ENCODE measurements at regions not wholly inside any gene's neighbourhood (a gene's known extent, or its start where the extent isn't known, plus 50 kb on each side); places are given as distances from the start of the nearest gene placed in this dataset.

GRCh38 chrX:97704881-97705280 is 821.2 kb downstream of the RPA4 start:
- TF ChIP-seq MLX (CRISPR knock-in tag; IDR thresholded peaks at IDR 0.05): no peak
- TF ChIP-seq RORB (CRISPR knock-in tag; IDR thresholded peaks at IDR 0.05): no peak
- TF ChIP-seq, protein P1, sequence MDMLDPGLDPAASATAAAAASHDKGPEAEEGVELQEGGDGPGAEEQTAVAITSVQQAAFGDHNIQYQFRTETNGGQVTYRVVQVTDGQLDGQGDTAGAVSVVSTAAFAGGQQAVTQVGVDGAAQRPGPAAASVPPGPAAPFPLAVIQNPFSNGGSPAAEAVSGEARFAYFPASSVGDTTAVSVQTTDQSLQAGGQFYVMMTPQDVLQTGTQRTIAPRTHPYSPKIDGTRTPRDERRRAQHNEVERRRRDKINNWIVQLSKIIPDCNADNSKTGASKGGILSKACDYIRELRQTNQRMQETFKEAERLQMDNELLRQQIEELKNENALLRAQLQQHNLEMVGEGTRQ (CRISPR knock-in tag; IDR thresholded peaks at IDR 0.05): no peak
- no peak for TF ChIP-seq ZNF263 (CRISPR knock-in tag; IDR thresholded peaks at IDR 0.05; ENCODE audit: low read depth)
- TF ChIP-seq, protein P2, sequence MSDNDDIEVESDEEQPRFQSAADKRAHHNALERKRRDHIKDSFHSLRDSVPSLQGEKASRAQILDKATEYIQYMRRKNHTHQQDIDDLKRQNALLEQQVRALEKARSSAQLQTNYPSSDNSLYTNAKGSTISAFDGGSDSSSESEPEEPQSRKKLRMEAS (CRISPR knock-in tag; IDR thresholded peaks at IDR 0.05): no peak
- TF ChIP-seq ELF4 (CRISPR knock-in tag; IDR thresholded peaks at IDR 0.05; ENCODE audit: low read depth): no peak
- TF ChIP-seq, protein P3, sequence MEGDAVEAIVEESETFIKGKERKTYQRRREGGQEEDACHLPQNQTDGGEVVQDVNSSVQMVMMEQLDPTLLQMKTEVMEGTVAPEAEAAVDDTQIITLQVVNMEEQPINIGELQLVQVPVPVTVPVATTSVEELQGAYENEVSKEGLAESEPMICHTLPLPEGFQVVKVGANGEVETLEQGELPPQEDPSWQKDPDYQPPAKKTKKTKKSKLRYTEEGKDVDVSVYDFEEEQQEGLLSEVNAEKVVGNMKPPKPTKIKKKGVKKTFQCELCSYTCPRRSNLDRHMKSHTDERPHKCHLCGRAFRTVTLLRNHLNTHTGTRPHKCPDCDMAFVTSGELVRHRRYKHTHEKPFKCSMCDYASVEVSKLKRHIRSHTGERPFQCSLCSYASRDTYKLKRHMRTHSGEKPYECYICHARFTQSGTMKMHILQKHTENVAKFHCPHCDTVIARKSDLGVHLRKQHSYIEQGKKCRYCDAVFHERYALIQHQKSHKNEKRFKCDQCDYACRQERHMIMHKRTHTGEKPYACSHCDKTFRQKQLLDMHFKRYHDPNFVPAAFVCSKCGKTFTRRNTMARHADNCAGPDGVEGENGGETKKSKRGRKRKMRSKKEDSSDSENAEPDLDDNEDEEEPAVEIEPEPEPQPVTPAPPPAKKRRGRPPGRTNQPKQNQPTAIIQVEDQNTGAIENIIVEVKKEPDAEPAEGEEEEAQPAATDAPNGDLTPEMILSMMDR (IDR thresholded peaks at IDR 0.05): no peak
- no peak for TF ChIP-seq NR1H2 (CRISPR knock-in tag; IDR thresholded peaks at IDR 0.05)
- TF ChIP-seq, protein P4, sequence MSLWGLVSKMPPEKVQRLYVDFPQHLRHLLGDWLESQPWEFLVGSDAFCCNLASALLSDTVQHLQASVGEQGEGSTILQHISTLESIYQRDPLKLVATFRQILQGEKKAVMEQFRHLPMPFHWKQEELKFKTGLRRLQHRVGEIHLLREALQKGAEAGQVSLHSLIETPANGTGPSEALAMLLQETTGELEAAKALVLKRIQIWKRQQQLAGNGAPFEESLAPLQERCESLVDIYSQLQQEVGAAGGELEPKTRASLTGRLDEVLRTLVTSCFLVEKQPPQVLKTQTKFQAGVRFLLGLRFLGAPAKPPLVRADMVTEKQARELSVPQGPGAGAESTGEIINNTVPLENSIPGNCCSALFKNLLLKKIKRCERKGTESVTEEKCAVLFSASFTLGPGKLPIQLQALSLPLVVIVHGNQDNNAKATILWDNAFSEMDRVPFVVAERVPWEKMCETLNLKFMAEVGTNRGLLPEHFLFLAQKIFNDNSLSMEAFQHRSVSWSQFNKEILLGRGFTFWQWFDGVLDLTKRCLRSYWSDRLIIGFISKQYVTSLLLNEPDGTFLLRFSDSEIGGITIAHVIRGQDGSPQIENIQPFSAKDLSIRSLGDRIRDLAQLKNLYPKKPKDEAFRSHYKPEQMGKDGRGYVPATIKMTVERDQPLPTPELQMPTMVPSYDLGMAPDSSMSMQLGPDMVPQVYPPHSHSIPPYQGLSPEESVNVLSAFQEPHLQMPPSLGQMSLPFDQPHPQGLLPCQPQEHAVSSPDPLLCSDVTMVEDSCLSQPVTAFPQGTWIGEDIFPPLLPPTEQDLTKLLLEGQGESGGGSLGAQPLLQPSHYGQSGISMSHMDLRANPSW (CRISPR knock-in tag; conservative IDR thresholded peaks at IDR 0.05; ENCODE audit: low read depth): no peak
- no peak for TF ChIP-seq ATF1 (CRISPR knock-in tag; IDR thresholded peaks at IDR 0.05)
- TF ChIP-seq ETV6 (CRISPR knock-in tag; IDR thresholded peaks at IDR 0.05): no peak
- no peak for TF ChIP-seq NFATC4 (CRISPR knock-in tag; IDR thresholded peaks at IDR 0.05)
- TF ChIP-seq FOXP4 (CRISPR knock-in tag; IDR thresholded peaks at IDR 0.05): no peak
- TF ChIP-seq, protein P5, sequence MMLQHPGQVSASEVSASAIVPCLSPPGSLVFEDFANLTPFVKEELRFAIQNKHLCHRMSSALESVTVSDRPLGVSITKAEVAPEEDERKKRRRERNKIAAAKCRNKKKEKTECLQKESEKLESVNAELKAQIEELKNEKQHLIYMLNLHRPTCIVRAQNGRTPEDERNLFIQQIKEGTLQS (CRISPR knock-in tag; conservative IDR thresholded peaks at IDR 0.05): no peak
